C1 segment of cervical spinal cord (tissue), 14 donors: ENCODE measurements at regions not wholly inside any gene's neighbourhood (a gene's known extent, or its start where the extent isn't known, plus 50 kb on each side); places are given as distances from the start of the nearest gene placed in this dataset.
A peak's percentile ranks its signal among the peaks of the same experiment; 100 is the strongest.

Experiments used
- DNase-seq, 14 donors: peaks; one replicate each; lab custom pipeline; 2025; lab: John Stamatoyannopoulos, UW

GRCh38 chr3:146851665-146852064 is 246.5 kb upstream of the PLSCR5 start:
- no peak for DNase-seq

- no peak for DNase-seq
Observed at GRCh38 chr3:146845361-146845760, 240.2 kb upstream of the PLSCR5 start.

GRCh38 chr3:146843476-146843875 is 238.3 kb upstream of the PLSCR5 start:
- peak in 1 of 14 donors; percentile 56 for DNase-seq

GRCh38 chr3:146839727-146840375 is 234.7 kb upstream of the PLSCR5 start:
- DNase-seq = no peak

GRCh38 chr3:146838221-146838620 is 233.1 kb upstream of the PLSCR5 start:
- DNase-seq = no peak

GRCh38 chr3:146834917-146835316 is 229.8 kb upstream of the PLSCR5 start:
- DNase-seq = no peak

GRCh38 chr3:146832857-146833458 is 227.8 kb upstream of the PLSCR5 start:
- DNase-seq = peak in 1 of 14 donors; percentile 26

- DNase-seq = no peak
Observed at GRCh38 chr3:146831659-146832058, 226.5 kb upstream of the PLSCR5 start.

- peak in 1 of 14 donors; percentile 87 for DNase-seq
Observed at GRCh38 chr3:146830231-146830630, 225.1 kb upstream of the PLSCR5 start.

- no peak for DNase-seq
Observed at GRCh38 chr3:146827836-146828235, 222.7 kb upstream of the PLSCR5 start.

GRCh38 chr3:146823622-146824021 is 218.5 kb upstream of the PLSCR5 start:
- DNase-seq = no peak

GRCh38 chr3:146818866-146819265 is 213.7 kb upstream of the PLSCR5 start:
- DNase-seq = no peak

GRCh38 chr3:146818301-146818700 is 213.2 kb upstream of the PLSCR5 start:
- DNase-seq = peak in 1 of 14 donors; percentile 41

- DNase-seq = peak in 1 of 14 donors; percentile 87
Observed at GRCh38 chr3:146817704-146818103, 212.6 kb upstream of the PLSCR5 start.

GRCh38 chr3:146814601-146815315 is 209.6 kb upstream of the PLSCR5 start:
- no peak for DNase-seq

GRCh38 chr3:146813496-146813895 is 208.3 kb upstream of the PLSCR5 start:
- peak in 1 of 14 donors; percentile 71 for DNase-seq

- DNase-seq = peak in 2 of 14 donors; percentile 13 to 94
Observed at GRCh38 chr3:146803745-146804144, 198.6 kb upstream of the PLSCR5 start.

- DNase-seq = no peak
Observed at GRCh38 chr3:146801492-146801891, 196.3 kb upstream of the PLSCR5 start.

- no peak for DNase-seq
Observed at GRCh38 chr3:146800484-146800883, 195.3 kb upstream of the PLSCR5 start.

GRCh38 chr3:146796078-146796477 is 190.9 kb upstream of the PLSCR5 start:
- DNase-seq = peak in 1 of 14 donors; percentile 61

- no peak for DNase-seq
Observed at GRCh38 chr3:146783446-146783845, 178.3 kb upstream of the PLSCR5 start.

GRCh38 chr3:146781606-146782005 is 176.5 kb upstream of the PLSCR5 start:
- peak in 1 of 14 donors; percentile 63 for DNase-seq

GRCh38 chr3:146781059-146781458 is 175.9 kb upstream of the PLSCR5 start:
- peak in 3 of 14 donors; percentile 24 to 99 (median 30) for DNase-seq
